Bronchial epithelial cell (primary cell): ENCODE measurements at regions not wholly inside any gene's neighbourhood (a gene's known extent, or its start where the extent isn't known, plus 50 kb on each side); places are given as distances from the start of the nearest gene placed in this dataset.
A peak's percentile ranks its signal among the peaks of the same experiment; 100 is the strongest.

Experiments
- DNase-seq: peaks from one replicate; pipeline ENCODE4 v3.0.0-alpha.2; 2010; ENCODE audit warnings: low read depth
- FAIRE-seq: peaks from 2 replicates; lab custom pipeline; 2011; peaks lifted over from hg19 to GRCh38; lab: Jason Lieb, UNC
- H3K27me3 ChIP-seq: 2 replicates; pipeline ENCODE4 v1.5.1; 2011; ENCODE audit warnings: low read length; ENCODE audit not compliant: control insufficient read depth, insufficient read depth
- H3K36me3 ChIP-seq: 2 replicates; pipeline ENCODE4 v1.5.1; 2011; ENCODE audit warnings: low read length; ENCODE audit not compliant: control insufficient read depth, insufficient read depth
- H3K4me3 ChIP-seq: 2 replicates; pipeline ENCODE4 v1.5.1; 2011; ENCODE audit warnings: mild to moderate bottlenecking, low read depth, low read length, control low read depth
- CTCF ChIP-seq: IDR thresholded peaks from 2 replicates; pipeline ENCODE4 v1.5.1; 2011; ENCODE audit warnings: mild to moderate bottlenecking, moderate library complexity, low read length, control low read depth, inconsistent platforms; ENCODE audit not compliant: insufficient read depth, severe bottlenecking

GRCh38 chr22:27614006-27614649, 187.4 kb downstream of the MN1 start:
- TF ChIP-seq CTCF: no peak
- DNase-seq: no peak
- H3K36me3 ChIP-seq: no peaks in the 10 kb centered on the region
- FAIRE-seq: no peak
- H3K4me3 ChIP-seq: peak overlapping the region; percentile 11
- peaks cover 10% of the 10 kb centered on the region for H3K27me3 ChIP-seq

- Histone ChIP-seq H3K36me3 (no peaks in the 10 kb centered on the region), H3K4me3 (no peak overlapping the region), H3K27me3 (peaks cover 11% of the 10 kb centered on the region)
- FAIRE-seq: no peak
- DNase-seq: no peak
- no peak for TF ChIP-seq CTCF
These were observed 186.9 kb downstream of the MN1 start for GRCh38 chr22:27614650-27615007.

GRCh38 chr22:27615408-27615807, 186.1 kb downstream of the MN1 start:
- DNase-seq: no peak
- Histone ChIP-seq H3K36me3 (no peaks in the 10 kb centered on the region), H3K27me3 (peaks cover 13% of the 10 kb centered on the region), H3K4me3 (no peak overlapping the region)
- no peak for FAIRE-seq
- no peak for TF ChIP-seq CTCF

- H3K27me3 ChIP-seq: peaks cover 11% of the 10 kb centered on the region
- DNase-seq: no peak
- H3K36me3 ChIP-seq: no peaks in the 10 kb centered on the region
- no peak for FAIRE-seq
- no peak for TF ChIP-seq CTCF
- no peak overlapping the region for H3K4me3 ChIP-seq
These were observed 185.5 kb downstream of the MN1 start for GRCh38 chr22:27616033-27616432.

GRCh38 chr22:27617214-27617881, 184.2 kb downstream of the MN1 start:
- DNase-seq (no peak), FAIRE-seq (no peak)
- TF ChIP-seq CTCF: peak; percentile 18
- Histone ChIP-seq H3K36me3 (no peaks in the 10 kb centered on the region), H3K27me3 (peaks cover 11% of the 10 kb centered on the region), H3K4me3 (no peak overlapping the region)
